PC-3 (cell line): ENCODE measurements at regions not wholly inside any gene's neighbourhood (a gene's known extent, or its start where the extent isn't known, plus 50 kb on each side); places are given as distances from the start of the nearest gene placed in this dataset.

Experiments used
- EZH2 ChIP-seq: fragments of 300-600 bp; sonication (generic); IDR thresholded peaks from one replicate; pipeline ENCODE4 v1.6.1; 2017; ENCODE audit warnings: antibody characterized with exemption, mild to moderate bottlenecking, low read length; ENCODE audit not compliant: unreplicated experiment
- EZH2phosphoT487 ChIP-seq: fragments of 300-600 bp; sonication (generic); IDR thresholded peaks from 2 replicates; pipeline ENCODE4 v1.6.1; 2018; ENCODE audit warnings: mild to moderate bottlenecking, antibody characterized with exemption, low read length, borderline replicate concordance
- TF ChIP-seq, protein P1 (sequence below): fragments of 300-600 bp; sonication (generic); conservative IDR thresholded peaks from 2 replicates; pipeline ENCODE4 v1.5.1; 2017; ENCODE audit warnings: antibody characterized with exemption, low read depth, mild to moderate bottlenecking, low read length

DNA sequence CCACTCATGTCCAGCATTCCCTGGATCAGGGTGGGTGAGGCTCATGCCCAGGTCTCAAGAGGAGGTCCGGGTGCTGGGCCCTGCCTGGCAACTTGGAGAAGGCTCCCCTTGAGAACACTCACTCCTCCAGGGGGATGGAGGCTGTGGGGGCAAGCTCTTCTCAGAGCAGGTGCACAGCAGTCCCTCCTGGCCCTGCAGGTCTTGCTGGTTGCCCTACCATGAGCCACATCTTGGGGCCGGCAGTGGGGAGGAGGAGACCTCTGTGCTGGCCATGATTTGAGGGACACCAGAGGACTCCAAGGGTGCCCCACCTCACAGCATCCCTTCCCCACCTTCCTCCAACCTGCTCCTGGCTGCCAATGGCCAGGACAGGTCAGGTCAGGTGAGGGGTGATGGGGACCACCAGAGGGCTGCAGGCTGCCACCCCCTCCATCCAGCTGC lies 87.4 kb upstream of the RET start:
- TF ChIP-seq, protein P1, sequence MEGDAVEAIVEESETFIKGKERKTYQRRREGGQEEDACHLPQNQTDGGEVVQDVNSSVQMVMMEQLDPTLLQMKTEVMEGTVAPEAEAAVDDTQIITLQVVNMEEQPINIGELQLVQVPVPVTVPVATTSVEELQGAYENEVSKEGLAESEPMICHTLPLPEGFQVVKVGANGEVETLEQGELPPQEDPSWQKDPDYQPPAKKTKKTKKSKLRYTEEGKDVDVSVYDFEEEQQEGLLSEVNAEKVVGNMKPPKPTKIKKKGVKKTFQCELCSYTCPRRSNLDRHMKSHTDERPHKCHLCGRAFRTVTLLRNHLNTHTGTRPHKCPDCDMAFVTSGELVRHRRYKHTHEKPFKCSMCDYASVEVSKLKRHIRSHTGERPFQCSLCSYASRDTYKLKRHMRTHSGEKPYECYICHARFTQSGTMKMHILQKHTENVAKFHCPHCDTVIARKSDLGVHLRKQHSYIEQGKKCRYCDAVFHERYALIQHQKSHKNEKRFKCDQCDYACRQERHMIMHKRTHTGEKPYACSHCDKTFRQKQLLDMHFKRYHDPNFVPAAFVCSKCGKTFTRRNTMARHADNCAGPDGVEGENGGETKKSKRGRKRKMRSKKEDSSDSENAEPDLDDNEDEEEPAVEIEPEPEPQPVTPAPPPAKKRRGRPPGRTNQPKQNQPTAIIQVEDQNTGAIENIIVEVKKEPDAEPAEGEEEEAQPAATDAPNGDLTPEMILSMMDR: no peak
- TF ChIP-seq EZH2 (no peak), EZH2phosphoT487 (no peak)
